HG02943 (cell line): ENCODE measurements at regions not wholly inside any gene's neighbourhood (a gene's known extent, or its start where the extent isn't known, plus 50 kb on each side); places are given as distances from the start of the nearest gene placed in this dataset.

ENCODE experiments used
- ATAC-seq: cut with Tn5 transposase; IDR thresholded peaks from one replicate; pipeline ENCODE4 v1.9.1; 2021; ENCODE audit warnings: mild to moderate bottlenecking, low read depth, moderate library complexity; ENCODE audit not compliant: unreplicated experiment

GRCh38 chr2:183605440-183605839, 481.2 kb downstream of the NUP35 start:
- ATAC-seq = no peak

- ATAC-seq = no peak
Observed at GRCh38 chr2:183606022-183606717, 481.9 kb downstream of the NUP35 start.

DNA sequence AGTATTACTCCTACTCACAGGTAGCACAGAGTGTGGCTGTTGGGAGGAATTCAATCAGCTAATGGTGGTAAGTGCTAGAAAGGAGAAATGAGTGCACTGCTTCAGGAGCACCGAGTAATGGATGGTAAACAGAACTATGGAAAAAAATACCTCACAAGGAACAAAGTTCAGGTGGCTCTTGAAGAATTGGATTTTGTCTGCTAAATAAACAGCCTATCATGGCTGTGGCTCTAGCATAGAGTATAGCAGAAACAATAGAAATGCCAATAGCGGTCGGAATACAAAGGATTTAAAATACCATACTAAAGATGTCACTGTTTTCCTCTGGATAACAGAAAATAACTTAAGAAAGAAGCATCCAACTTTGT, 482.5 kb downstream of the NUP35 start:
- ATAC-seq = no peak

GRCh38 chr2:183607995-183608394, 483.8 kb downstream of the NUP35 start:
- no peak for ATAC-seq

DNA sequence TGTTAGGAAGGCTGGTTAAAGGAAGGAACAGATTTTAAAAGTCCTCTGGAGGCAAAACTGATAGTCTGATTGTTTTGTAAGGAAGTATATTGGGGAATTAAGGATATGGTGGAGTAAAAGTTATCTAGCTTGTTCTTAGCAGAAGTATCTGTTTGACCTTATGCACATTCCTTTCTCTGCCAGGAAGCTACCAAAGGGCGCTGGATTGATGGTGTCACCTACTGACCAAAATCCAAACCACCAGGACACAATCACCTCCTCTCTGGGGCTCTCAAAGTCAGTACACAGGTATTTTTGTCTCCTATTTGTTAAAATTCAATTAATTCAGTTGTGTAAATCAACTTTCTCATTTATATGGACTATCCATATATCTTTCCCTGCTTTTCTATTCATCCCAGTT, 484.5 kb downstream of the NUP35 start:
- no peak for ATAC-seq

- no peak for ATAC-seq
Observed at GRCh38 chr2:183610724-183611123, 486.5 kb downstream of the NUP35 start.

GRCh38 chr2:183614799-183615435, 490.7 kb downstream of the NUP35 start:
- ATAC-seq = no peak

- no peak for ATAC-seq
Observed at GRCh38 chr2:183623227-183623626, 499.0 kb downstream of the NUP35 start.

GRCh38 chr2:183630964-183631363, 506.7 kb downstream of the NUP35 start:
- ATAC-seq = no peak

DNA sequence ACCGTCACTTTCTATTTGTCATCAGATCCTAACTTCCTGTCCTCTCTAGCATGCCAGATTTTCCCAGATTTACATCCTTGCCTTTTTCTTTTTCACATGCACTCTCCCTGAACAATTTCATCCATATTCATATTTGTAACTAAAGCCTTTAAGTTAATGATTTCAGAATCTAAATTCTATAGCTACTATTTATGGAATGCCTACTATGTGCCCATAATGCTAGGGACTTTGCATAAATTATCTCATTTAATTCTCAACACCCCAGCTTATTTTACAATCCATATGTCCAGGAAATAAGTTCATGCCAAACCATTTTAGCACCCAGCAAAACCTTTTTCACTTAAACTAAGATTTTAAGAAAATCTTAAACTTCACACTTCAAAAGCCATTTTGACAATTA, 531.9 kb downstream of the NUP35 start:
- no peak for ATAC-seq

GRCh38 chr2:183665425-183665824, 541.2 kb downstream of the NUP35 start:
- no peak for ATAC-seq

GRCh38 chr2:183666031-183666430, 541.8 kb downstream of the NUP35 start:
- ATAC-seq = no peak

DNA sequence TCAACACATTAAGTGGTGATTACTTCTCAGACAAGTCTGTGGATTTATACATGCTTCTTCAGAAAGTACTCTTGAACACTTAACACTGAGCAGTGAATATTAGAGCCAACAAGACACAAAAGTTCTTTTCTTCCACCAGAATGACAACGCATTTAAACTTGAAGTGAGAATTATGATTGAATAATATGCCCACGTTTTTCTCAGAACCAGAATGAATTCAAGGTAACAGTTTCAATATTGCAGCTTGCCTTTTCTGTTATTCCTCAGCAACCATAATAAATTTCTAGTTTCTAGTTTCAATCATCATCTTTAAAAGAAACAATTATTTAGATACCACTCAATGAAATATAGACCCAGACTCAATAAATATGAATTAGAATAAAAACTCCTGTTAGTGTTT, 547.0 kb downstream of the NUP35 start:
- ATAC-seq = no peak

- no peak for ATAC-seq
Observed at GRCh38 chr2:183678908-183679307, 554.7 kb downstream of the NUP35 start.

- no peak for ATAC-seq
Observed at GRCh38 chr2:183680573-183680972, 556.3 kb downstream of the NUP35 start.

GRCh38 chr2:183684686-183685085, 560.4 kb downstream of the NUP35 start:
- ATAC-seq = no peak

GRCh38 chr2:183696028-183696427, 571.8 kb downstream of the NUP35 start:
- ATAC-seq = no peak

GRCh38 chr2:183709829-183710228, 585.6 kb downstream of the NUP35 start:
- no peak for ATAC-seq

GRCh38 chr2:183718246-183718645, 594.0 kb downstream of the NUP35 start:
- no peak for ATAC-seq

DNA sequence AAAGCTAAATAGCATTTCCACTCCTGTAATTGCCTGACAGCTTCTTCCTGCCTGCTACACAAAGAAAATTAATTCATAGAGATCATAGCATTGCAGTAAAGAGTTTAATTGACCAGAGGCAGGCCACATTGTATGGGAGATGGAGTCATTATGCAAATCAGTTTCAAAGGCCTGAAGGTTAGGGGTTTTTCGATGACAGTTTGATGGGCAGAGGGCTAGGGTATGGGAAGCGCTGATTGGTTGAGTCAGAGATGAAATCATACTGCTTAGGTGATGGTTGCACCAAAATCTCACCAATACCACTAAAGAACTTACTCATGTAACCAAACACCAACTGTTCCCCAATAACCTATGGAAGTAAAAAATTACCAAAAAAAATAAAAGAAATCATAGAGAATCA, 599.0 kb downstream of the NUP35 start:
- no peak for ATAC-seq

- no peak for ATAC-seq
Observed at GRCh38 chr2:183729380-183729779, 605.1 kb downstream of the NUP35 start.

DNA sequence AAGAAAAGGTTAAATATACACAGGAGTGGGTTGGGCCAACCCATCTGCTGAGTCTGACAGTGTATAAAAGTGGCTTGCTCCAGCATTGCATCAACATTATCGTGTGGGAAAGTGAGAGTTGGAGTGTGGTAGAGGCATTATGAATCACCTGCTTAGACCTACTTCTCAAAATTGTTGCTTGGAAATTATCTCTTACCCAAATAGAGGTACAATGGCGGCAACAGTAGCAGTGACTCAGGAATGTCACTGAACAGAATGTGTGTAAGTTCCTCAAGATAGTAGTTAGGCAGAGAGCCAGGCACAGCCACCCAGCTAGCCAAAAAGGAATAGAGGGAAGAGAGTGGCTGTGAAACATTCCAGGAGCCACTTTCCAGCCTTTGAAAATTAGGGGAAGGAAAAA, 616.0 kb downstream of the NUP35 start:
- no peak for ATAC-seq
